Gastroesophageal sphincter (tissue), 3 donors: ENCODE measurements at regions not wholly inside any gene's neighbourhood (a gene's known extent, or its start where the extent isn't known, plus 50 kb on each side); places are given as distances from the start of the nearest gene placed in this dataset.

Experiments used
- EP300 ChIP-seq: sonication (generic); formaldehyde crosslinking; IDR thresholded peaks from one replicate; pipeline ENCODE4 v1.6.1; 2017; ENCODE audit warnings: antibody characterized with exemption, mild to moderate bottlenecking
- TF ChIP-seq, protein P1 (sequence below), 4 experiments: fragments of 200-600 bp in 2 of 4; fragments of 450-650 bp in 2 of 4; sonication (generic) in 1 of 4; IDR thresholded peaks; one replicate each; pipeline ENCODE4 v1.5.1; 2017 to 2019; ENCODE audit warnings: antibody characterized with exemption in 4 of 4, mild to moderate bottlenecking in 2 of 4, moderate library complexity in 2 of 4

- TF ChIP-seq EP300, result no peak
- TF ChIP-seq, protein P1, sequence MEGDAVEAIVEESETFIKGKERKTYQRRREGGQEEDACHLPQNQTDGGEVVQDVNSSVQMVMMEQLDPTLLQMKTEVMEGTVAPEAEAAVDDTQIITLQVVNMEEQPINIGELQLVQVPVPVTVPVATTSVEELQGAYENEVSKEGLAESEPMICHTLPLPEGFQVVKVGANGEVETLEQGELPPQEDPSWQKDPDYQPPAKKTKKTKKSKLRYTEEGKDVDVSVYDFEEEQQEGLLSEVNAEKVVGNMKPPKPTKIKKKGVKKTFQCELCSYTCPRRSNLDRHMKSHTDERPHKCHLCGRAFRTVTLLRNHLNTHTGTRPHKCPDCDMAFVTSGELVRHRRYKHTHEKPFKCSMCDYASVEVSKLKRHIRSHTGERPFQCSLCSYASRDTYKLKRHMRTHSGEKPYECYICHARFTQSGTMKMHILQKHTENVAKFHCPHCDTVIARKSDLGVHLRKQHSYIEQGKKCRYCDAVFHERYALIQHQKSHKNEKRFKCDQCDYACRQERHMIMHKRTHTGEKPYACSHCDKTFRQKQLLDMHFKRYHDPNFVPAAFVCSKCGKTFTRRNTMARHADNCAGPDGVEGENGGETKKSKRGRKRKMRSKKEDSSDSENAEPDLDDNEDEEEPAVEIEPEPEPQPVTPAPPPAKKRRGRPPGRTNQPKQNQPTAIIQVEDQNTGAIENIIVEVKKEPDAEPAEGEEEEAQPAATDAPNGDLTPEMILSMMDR (IDR thresholded peaks at IDR 0.05), result no peak
Observed at GRCh38 chr5:171682801-171683200, 102.8 kb upstream of the SMIM23 start.
